ENCODE measurements at regions not wholly inside any gene's neighbourhood (a gene's known extent, or its start where the extent isn't known, plus 50 kb on each side); places are given as distances from the start of the nearest gene placed in this dataset.

DNA sequence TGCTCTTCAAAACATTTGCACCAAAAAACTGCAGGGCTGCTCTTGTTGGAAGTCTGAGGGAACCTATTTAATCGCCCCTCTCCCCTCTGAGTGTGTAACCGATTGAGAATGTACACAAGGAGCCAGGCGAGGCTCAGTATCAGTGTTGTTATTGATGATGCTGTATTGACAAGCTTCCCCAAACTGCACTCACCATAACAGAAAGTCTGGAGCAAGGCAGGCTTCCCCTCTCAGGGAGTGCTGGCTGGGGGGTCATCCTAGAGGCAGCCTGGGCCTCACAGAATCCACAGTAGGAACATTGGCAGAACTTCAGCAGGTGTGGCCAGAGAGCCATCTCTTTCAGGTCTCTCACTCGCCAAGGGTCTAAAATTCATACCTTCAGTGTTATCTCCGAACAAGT, 58.1 kb upstream of the TUNAR start:
- no peak for DNase-seq (ENCODE audit: low spot score)
- Mint-ChIP-seq H3K36me3 (no peaks in the 10 kb centered on the region), H3K27ac (no peak overlapping the region), H3K4me3 (no peak overlapping the region), H3K9me3 (no peaks in the 10 kb centered on the region), H3K4me1 (peaks cover 37% of the 10 kb centered on the region), H3K27me3 (ENCODE audit: low read depth) (peaks cover 10% of the 10 kb centered on the region)
- ChIA-PET CTCF (no interaction called here), POLR2A (no interaction called here)
- TF ChIP-seq, protein P1, sequence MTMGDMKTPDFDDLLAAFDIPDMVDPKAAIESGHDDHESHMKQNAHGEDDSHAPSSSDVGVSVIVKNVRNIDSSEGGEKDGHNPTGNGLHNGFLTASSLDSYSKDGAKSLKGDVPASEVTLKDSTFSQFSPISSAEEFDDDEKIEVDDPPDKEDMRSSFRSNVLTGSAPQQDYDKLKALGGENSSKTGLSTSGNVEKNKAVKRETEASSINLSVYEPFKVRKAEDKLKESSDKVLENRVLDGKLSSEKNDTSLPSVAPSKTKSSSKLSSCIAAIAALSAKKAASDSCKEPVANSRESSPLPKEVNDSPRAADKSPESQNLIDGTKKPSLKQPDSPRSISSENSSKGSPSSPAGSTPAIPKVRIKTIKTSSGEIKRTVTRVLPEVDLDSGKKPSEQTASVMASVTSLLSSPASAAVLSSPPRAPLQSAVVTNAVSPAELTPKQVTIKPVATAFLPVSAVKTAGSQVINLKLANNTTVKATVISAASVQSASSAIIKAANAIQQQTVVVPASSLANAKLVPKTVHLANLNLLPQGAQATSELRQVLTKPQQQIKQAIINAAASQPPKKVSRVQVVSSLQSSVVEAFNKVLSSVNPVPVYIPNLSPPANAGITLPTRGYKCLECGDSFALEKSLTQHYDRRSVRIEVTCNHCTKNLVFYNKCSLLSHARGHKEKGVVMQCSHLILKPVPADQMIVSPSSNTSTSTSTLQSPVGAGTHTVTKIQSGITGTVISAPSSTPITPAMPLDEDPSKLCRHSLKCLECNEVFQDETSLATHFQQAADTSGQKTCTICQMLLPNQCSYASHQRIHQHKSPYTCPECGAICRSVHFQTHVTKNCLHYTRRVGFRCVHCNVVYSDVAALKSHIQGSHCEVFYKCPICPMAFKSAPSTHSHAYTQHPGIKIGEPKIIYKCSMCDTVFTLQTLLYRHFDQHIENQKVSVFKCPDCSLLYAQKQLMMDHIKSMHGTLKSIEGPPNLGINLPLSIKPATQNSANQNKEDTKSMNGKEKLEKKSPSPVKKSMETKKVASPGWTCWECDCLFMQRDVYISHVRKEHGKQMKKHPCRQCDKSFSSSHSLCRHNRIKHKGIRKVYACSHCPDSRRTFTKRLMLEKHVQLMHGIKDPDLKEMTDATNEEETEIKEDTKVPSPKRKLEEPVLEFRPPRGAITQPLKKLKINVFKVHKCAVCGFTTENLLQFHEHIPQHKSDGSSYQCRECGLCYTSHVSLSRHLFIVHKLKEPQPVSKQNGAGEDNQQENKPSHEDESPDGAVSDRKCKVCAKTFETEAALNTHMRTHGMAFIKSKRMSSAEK (CRISPR knock-in tag; IDR thresholded peaks at IDR 0.05; ENCODE audit: borderline replicate concordance) = no peak
- TF ChIP-seq ZNF671 (CRISPR knock-in tag; IDR thresholded peaks at IDR 0.05) (no peak), NFATC4 (CRISPR knock-in tag; IDR thresholded peaks at IDR 0.05) (no peak), GTF2I (CRISPR knock-in tag; conservative IDR thresholded peaks at IDR 0.05) (no peak), GRHL2 (CRISPR knock-in tag; IDR thresholded peaks at IDR 0.05; ENCODE audit: insufficient replicate concordance, severe bottlenecking) (no peak), ZNF423 (CRISPR knock-in tag; IDR thresholded peaks at IDR 0.05) (no peak), MXD4 (CRISPR knock-in tag; IDR thresholded peaks at IDR 0.05; ENCODE audit: borderline replicate concordance) (no peak), ZNF317 (CRISPR knock-in tag; IDR thresholded peaks at IDR 0.05; ENCODE audit: borderline replicate concordance, low read depth) (no peak), TEAD4 (CRISPR knock-in tag; IDR thresholded peaks at IDR 0.05) (no peak), GABPB1 (CRISPR knock-in tag; IDR thresholded peaks at IDR 0.05) (no peak), KAT7 (CRISPR knock-in tag; IDR thresholded peaks at IDR 0.05; ENCODE audit: borderline replicate concordance) (no peak), RELA (CRISPR knock-in tag; IDR thresholded peaks at IDR 0.05; ENCODE audit: borderline replicate concordance) (no peak), ESRRA (CRISPR knock-in tag; IDR thresholded peaks at IDR 0.05; ENCODE audit: borderline replicate concordance) (no peak)
- TF ChIP-seq, protein P2, sequence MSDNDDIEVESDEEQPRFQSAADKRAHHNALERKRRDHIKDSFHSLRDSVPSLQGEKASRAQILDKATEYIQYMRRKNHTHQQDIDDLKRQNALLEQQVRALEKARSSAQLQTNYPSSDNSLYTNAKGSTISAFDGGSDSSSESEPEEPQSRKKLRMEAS (CRISPR knock-in tag; IDR thresholded peaks at IDR 0.05) = no peak
- TF ChIP-seq, protein P3, sequence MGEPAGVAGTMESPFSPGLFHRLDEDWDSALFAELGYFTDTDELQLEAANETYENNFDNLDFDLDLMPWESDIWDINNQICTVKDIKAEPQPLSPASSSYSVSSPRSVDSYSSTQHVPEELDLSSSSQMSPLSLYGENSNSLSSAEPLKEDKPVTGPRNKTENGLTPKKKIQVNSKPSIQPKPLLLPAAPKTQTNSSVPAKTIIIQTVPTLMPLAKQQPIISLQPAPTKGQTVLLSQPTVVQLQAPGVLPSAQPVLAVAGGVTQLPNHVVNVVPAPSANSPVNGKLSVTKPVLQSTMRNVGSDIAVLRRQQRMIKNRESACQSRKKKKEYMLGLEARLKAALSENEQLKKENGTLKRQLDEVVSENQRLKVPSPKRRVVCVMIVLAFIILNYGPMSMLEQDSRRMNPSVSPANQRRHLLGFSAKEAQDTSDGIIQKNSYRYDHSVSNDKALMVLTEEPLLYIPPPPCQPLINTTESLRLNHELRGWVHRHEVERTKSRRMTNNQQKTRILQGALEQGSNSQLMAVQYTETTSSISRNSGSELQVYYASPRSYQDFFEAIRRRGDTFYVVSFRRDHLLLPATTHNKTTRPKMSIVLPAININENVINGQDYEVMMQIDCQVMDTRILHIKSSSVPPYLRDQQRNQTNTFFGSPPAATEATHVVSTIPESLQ (CRISPR knock-in tag; IDR thresholded peaks at IDR 0.05) = no peak
- TF ChIP-seq, protein P4, sequence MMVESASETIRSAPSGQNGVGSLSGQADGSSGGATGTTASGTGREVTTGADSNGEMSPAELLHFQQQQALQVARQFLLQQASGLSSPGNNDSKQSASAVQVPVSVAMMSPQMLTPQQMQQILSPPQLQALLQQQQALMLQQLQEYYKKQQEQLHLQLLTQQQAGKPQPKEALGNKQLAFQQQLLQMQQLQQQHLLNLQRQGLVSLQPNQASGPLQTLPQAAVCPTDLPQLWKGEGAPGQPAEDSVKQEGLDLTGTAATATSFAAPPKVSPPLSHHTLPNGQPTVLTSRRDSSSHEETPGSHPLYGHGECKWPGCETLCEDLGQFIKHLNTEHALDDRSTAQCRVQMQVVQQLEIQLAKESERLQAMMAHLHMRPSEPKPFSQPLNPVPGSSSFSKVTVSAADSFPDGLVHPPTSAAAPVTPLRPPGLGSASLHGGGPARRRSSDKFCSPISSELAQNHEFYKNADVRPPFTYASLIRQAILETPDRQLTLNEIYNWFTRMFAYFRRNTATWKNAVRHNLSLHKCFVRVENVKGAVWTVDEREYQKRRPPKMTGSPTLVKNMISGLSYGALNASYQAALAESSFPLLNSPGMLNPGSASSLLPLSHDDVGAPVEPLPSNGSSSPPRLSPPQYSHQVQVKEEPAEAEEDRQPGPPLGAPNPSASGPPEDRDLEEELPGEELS (CRISPR knock-in tag; IDR thresholded peaks at IDR 0.05) = no peak
- TF ChIP-seq, protein P5, sequence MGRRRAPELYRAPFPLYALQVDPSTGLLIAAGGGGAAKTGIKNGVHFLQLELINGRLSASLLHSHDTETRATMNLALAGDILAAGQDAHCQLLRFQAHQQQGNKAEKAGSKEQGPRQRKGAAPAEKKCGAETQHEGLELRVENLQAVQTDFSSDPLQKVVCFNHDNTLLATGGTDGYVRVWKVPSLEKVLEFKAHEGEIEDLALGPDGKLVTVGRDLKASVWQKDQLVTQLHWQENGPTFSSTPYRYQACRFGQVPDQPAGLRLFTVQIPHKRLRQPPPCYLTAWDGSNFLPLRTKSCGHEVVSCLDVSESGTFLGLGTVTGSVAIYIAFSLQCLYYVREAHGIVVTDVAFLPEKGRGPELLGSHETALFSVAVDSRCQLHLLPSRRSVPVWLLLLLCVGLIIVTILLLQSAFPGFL (CRISPR knock-in tag; IDR thresholded peaks at IDR 0.05; ENCODE audit: borderline replicate concordance) = no peak
- TF ChIP-seq, protein P6, sequence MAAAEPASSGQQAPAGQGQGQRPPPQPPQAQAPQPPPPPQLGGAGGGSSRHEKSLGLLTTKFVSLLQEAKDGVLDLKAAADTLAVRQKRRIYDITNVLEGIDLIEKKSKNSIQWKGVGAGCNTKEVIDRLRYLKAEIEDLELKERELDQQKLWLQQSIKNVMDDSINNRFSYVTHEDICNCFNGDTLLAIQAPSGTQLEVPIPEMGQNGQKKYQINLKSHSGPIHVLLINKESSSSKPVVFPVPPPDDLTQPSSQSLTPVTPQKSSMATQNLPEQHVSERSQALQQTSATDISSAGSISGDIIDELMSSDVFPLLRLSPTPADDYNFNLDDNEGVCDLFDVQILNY (CRISPR knock-in tag; IDR thresholded peaks at IDR 0.05) = no peak
- no peak for ATAC-seq

All from WTC11 (cell line).